Hepatocyte (in vitro differentiated cells): ENCODE measurements at regions not wholly inside any gene's neighbourhood (a gene's known extent, or its start where the extent isn't known, plus 50 kb on each side); places are given as distances from the start of the nearest gene placed in this dataset.

Source experiments
- EZH2 ChIP-seq: fragments of 200-600 bp; sonication (generic); IDR thresholded peaks from 2 replicates; pipeline ENCODE4 v1.6.1; 2016; ENCODE audit warnings: antibody characterized with exemption, mild to moderate bottlenecking, borderline replicate concordance
- EZH2phosphoT487 ChIP-seq: fragments of 200-600 bp; sonication (generic); IDR thresholded peaks from one replicate; pipeline ENCODE4 v1.6.1; 2018; ENCODE audit warnings: antibody characterized with exemption, mild to moderate bottlenecking, low read depth, moderate library complexity; ENCODE audit not compliant: unreplicated experiment, severe bottlenecking
- TF ChIP-seq, protein P1 (sequence below): fragments of 200-600 bp; sonication (generic); IDR thresholded peaks from 2 replicates; pipeline ENCODE4 v1.5.1; 2016; ENCODE audit warnings: antibody characterized with exemption, mild to moderate bottlenecking; ENCODE audit not compliant: poor library complexity

DNA sequence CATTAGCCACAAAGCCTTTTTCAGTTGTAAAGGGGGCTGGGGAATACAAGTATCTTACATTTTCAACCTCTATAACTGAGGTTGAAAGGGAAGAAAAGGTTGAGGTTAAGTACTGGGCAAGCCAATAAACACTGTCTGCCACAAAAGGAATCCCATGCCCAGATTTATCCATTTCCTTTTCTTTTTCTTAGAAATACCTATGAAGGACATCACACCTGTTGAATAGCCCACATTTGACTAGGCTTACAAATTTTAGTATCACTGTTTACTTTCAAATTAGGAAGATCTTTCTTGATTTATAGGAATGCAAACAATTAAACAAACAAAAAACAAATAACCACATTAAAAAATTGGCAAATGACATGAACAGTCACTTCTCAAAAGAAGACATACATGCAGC is 81.0 kb upstream of the CAV2 start:
- TF ChIP-seq, protein P1, sequence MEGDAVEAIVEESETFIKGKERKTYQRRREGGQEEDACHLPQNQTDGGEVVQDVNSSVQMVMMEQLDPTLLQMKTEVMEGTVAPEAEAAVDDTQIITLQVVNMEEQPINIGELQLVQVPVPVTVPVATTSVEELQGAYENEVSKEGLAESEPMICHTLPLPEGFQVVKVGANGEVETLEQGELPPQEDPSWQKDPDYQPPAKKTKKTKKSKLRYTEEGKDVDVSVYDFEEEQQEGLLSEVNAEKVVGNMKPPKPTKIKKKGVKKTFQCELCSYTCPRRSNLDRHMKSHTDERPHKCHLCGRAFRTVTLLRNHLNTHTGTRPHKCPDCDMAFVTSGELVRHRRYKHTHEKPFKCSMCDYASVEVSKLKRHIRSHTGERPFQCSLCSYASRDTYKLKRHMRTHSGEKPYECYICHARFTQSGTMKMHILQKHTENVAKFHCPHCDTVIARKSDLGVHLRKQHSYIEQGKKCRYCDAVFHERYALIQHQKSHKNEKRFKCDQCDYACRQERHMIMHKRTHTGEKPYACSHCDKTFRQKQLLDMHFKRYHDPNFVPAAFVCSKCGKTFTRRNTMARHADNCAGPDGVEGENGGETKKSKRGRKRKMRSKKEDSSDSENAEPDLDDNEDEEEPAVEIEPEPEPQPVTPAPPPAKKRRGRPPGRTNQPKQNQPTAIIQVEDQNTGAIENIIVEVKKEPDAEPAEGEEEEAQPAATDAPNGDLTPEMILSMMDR: no peak
- TF ChIP-seq EZH2 (no peak), EZH2phosphoT487 (no peak)
